NT2/D1 (cell line): ENCODE measurements at regions not wholly inside any gene's neighbourhood (a gene's known extent, or its start where the extent isn't known, plus 50 kb on each side); places are given as distances from the start of the nearest gene placed in this dataset.

Source experiments
- SUZ12 ChIP-seq: IDR thresholded peaks from 2 replicates; pipeline ENCODE4 v1.6.1; 2011; ENCODE audit not compliant: insufficient read length, insufficient read depth; ENCODE audit errors: extremely low read depth
- YY1 ChIP-seq: IDR thresholded peaks from 2 replicates; pipeline ENCODE4 v1.6.1; 2011; ENCODE audit not compliant: insufficient read length, insufficient read depth
- ZNF274 ChIP-seq: IDR thresholded peaks from 2 replicates; pipeline ENCODE4 v1.6.1; 2011; ENCODE audit warnings: mild to moderate bottlenecking, low read depth, low read length

DNA sequence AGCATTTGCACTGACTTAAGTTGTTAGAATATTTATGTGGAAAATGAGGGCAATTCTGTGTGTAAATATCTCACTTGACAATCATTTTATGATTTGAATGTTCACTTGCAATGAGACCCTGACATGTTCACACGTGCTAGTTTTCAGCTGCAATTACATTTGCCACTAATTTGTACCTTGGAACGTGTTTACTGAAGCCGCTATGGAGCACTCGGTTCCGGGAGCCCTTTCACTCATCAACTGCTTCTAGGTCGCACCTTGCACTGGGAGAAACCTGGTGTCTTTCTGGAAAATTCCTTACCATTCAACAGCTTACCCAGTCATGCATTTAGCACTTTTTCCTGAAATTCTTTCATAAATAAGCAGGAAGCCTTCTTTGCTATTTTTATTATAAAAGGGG lies 229.6 kb downstream of the ZIC5 start:
- TF ChIP-seq ZNF274 (no peak), SUZ12 (no peak), YY1 (no peak)
